ENCODE measurements at regions not wholly inside any gene's neighbourhood (a gene's known extent, or its start where the extent isn't known, plus 50 kb on each side); places are given as distances from the start of the nearest gene placed in this dataset.

- Histone ChIP-seq H3K36me3 (ENCODE audit: control insufficient read depth, insufficient read depth, low read length) (no peaks in the 10 kb centered on the region), H3K27me3 (ENCODE audit: control insufficient read depth, insufficient read depth, low read length) (no peaks in the 10 kb centered on the region), H3K4me3 (ENCODE audit: low read depth, low read length) (no peak overlapping the region)
- DNase-seq (ENCODE audit: low read depth), result no peak
- TF ChIP-seq, protein P1, sequence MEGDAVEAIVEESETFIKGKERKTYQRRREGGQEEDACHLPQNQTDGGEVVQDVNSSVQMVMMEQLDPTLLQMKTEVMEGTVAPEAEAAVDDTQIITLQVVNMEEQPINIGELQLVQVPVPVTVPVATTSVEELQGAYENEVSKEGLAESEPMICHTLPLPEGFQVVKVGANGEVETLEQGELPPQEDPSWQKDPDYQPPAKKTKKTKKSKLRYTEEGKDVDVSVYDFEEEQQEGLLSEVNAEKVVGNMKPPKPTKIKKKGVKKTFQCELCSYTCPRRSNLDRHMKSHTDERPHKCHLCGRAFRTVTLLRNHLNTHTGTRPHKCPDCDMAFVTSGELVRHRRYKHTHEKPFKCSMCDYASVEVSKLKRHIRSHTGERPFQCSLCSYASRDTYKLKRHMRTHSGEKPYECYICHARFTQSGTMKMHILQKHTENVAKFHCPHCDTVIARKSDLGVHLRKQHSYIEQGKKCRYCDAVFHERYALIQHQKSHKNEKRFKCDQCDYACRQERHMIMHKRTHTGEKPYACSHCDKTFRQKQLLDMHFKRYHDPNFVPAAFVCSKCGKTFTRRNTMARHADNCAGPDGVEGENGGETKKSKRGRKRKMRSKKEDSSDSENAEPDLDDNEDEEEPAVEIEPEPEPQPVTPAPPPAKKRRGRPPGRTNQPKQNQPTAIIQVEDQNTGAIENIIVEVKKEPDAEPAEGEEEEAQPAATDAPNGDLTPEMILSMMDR (IDR thresholded peaks at IDR 0.05; ENCODE audit: insufficient read depth, low read length, poor library complexity, severe bottlenecking), result no peak
Observed at GRCh38 chr6:14925699-14926026, 320.2 kb upstream of the JARID2 start.

- Histone ChIP-seq H3K36me3 (ENCODE audit: control insufficient read depth, insufficient read depth, low read length) (no peaks in the 10 kb centered on the region), H3K27me3 (ENCODE audit: control insufficient read depth, insufficient read depth, low read length) (no peaks in the 10 kb centered on the region)
- TF ChIP-seq, protein P1 (IDR thresholded peaks at IDR 0.05; ENCODE audit: insufficient read depth, low read length, poor library complexity, severe bottlenecking), result no peak
Observed at GRCh38 chr6:14927398-14927797, 318.5 kb upstream of the JARID2 start.

DNA sequence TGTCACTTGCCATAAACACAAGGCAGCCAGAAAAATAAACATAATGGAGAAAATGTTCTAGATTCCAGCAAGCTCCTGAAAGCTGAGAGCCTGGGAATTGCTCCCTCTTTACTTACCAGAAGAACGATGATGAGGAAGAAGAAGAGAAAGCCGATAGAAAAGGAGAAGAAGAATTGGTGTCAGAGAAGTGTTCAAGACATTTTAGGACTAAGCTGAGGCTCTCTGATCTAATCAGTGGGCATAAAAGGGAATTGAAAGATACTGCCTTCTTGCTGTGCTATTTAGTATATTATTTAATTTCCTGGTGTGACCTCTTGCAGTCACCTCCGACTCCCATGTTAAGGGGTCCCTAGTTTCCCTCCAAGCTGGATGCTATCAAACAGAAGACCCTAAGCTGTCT lies 316.6 kb upstream of the JARID2 start:
- DNase-seq (ENCODE audit: low read depth), result no peak
- H3K27me3 ChIP-seq (ENCODE audit: control insufficient read depth, insufficient read depth, low read length), result no peaks in the 10 kb centered on the region
- no peak overlapping the region for H3K4me3 ChIP-seq (ENCODE audit: low read depth, low read length)
- no peaks in the 10 kb centered on the region for H3K36me3 ChIP-seq (ENCODE audit: control insufficient read depth, insufficient read depth, low read length)
- TF ChIP-seq, protein P1 (IDR thresholded peaks at IDR 0.05; ENCODE audit: insufficient read depth, low read length, poor library complexity, severe bottlenecking), result no peak

More at GRCh38 chr6:14927398-14927797, 318.5 kb upstream of the JARID2 start:
- no peak for DNase-seq (ENCODE audit: low read depth)
- no peak overlapping the region for H3K4me3 ChIP-seq (ENCODE audit: low read depth, low read length)

- Histone ChIP-seq H3K27me3 (ENCODE audit: control insufficient read depth, insufficient read depth, low read length) (no peaks in the 10 kb centered on the region), H3K4me3 (ENCODE audit: low read depth, low read length) (no peak overlapping the region), H3K36me3 (ENCODE audit: control insufficient read depth, insufficient read depth, low read length) (no peaks in the 10 kb centered on the region)
- no peak for DNase-seq (ENCODE audit: low read depth)
- TF ChIP-seq, protein P1 (IDR thresholded peaks at IDR 0.05; ENCODE audit: insufficient read depth, low read length, poor library complexity, severe bottlenecking), result no peak
Observed at GRCh38 chr6:14930366-14930989, 315.4 kb upstream of the JARID2 start.

DNA sequence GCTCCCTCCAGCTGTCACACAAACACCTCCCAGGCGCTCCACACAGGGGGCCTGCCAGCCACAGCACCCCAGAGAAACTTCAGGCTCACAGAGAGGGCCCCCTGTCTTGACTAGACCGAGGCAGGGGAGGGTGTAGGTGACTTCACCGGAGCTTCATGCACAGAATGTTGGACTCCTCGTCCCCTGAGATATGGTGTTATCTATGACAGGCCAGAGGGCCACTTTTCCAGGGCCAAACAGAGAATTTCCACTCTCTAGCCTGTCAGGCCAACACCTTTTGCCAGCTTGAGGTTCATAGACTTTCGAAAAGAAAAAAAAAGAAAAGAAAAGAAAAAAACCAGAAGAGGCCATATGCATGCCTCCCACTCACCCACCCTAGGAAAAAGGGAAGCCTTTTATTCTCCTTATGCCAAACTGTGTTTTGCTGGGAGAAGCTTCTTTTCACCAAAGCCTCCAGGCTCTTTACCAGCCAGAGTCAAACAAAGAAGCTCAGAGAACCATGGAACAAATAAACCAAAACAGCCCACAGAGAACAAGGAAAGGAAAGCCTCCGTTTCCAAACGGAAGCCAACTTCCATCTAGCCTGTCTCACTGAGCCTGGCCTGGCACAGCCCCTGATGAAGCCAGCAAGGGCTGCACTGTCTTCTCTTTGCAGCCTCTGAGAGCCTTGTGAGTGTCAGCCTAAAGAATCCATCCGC lies 313.2 kb upstream of the JARID2 start:
- Histone ChIP-seq H3K27me3 (ENCODE audit: control insufficient read depth, insufficient read depth, low read length) (no peaks in the 10 kb centered on the region), H3K36me3 (ENCODE audit: control insufficient read depth, insufficient read depth, low read length) (no peaks in the 10 kb centered on the region), H3K4me3 (ENCODE audit: low read depth, low read length) (no peak overlapping the region)
- DNase-seq (ENCODE audit: low read depth), result no peak
- TF ChIP-seq, protein P1 (IDR thresholded peaks at IDR 0.05; ENCODE audit: insufficient read depth, low read length, poor library complexity, severe bottlenecking), result no peak

- TF ChIP-seq, protein P1 (IDR thresholded peaks at IDR 0.05; ENCODE audit: insufficient read depth, low read length, poor library complexity, severe bottlenecking), result no peak
- no peak for DNase-seq (ENCODE audit: low read depth)
- H3K36me3 ChIP-seq (ENCODE audit: control insufficient read depth, insufficient read depth, low read length), result no peaks in the 10 kb centered on the region
- H3K4me3 ChIP-seq (ENCODE audit: low read depth, low read length), result no peak overlapping the region
- H3K27me3 ChIP-seq (ENCODE audit: control insufficient read depth, insufficient read depth, low read length), result no peaks in the 10 kb centered on the region
Observed at GRCh38 chr6:14933183-14933544, 312.7 kb upstream of the JARID2 start.
